K562 (cell line): ENCODE measurements at regions not wholly inside any gene's neighbourhood (a gene's known extent, or its start where the extent isn't known, plus 50 kb on each side); places are given as distances from the start of the nearest gene placed in this dataset.
"Not testable (repeated sequence)": the region's sequence is repeated elsewhere in the genome, so short reads cannot be mapped to it uniquely, and the experiment has no call there.

Experiments
- ATAC-seq: fragments of 200-7000 bp; cut with Tn5 transposase; 3 replicates; pipeline ENCODE4 v1.9.1; 2020; ENCODE audit warnings: moderate library complexity
- BruUV-seq: library from RNA; stranded (reverse); fragments of 400-500 nt; replicated peaks from 2 replicates; lab custom pipeline; 2021; lab: Mats Ljungman, UMichigan
- CTCF ChIA-PET: fragments of 300-600 bp; formaldehyde crosslinking; extraction: SDS; loops from one replicate; lab custom pipeline; 2021; ENCODE audit warnings: low intra/inter-chr PET ratio; lab: Yijun Ruan, JAX
- POLR2A ChIA-PET: fragments of 300-600, 350-650 bp; sonication (Branson Sonifier 250); formaldehyde crosslinking; extraction: SDS; loops from one replicate; lab custom pipeline; 2021; ENCODE audit warnings: antibody characterized with exemption, inconsistent platforms; lab: Yijun Ruan, JAX
- DNase-seq, 4 experiments: peaks; one replicate each; pipeline versions ENCODE4 v3.0.0 to v3.0.0-alpha.2; 2011 to 2018; ENCODE audit warnings: low spot score in 3 of 4, mixed read lengths in 3 of 4; ENCODE audit errors: extremely low read depth in 1 of 4
- FAIRE-seq: peaks from 2 replicates; lab custom pipeline; 2011; peaks lifted over from hg19 to GRCh38; lab: Jason Lieb, UNC
- H2AFZ ChIP-seq: 2 replicates; pipeline ENCODE4 v1.6.0; 2011; ENCODE audit warnings: low read depth, low read length, control low read depth, inconsistent platforms
- H3K27ac ChIP-seq: fragments of 200-600 bp; 3 replicates; pipeline ENCODE4 v1.8.0; 2011; ENCODE audit warnings: low read depth, mild to moderate bottlenecking, control low read depth, inconsistent platforms, low read length, moderate library complexity, mixed read lengths; ENCODE audit errors: extremely low read depth
- H3K27me3 ChIP-seq, 2 experiments: fragments of 300-600 bp in 1 of 2; 2 replicates in 1 of 2; 3 replicates in 1 of 2; pipeline versions ENCODE4 v1.6.0 to v1.8.0; 2011; ENCODE audit warnings: inconsistent platforms in 2 of 2, low read length in 2 of 2, mild to moderate bottlenecking in 1 of 2, mixed read lengths in 1 of 2, moderate library complexity in 1 of 2; ENCODE audit not compliant: control insufficient read depth in 2 of 2, insufficient read depth in 2 of 2
- H3K36me3 ChIP-seq: fragments of 300-600 bp; 3 replicates; pipeline ENCODE4 v1.8.0; 2011; ENCODE audit warnings: mild to moderate bottlenecking, low read length, inconsistent platforms; ENCODE audit not compliant: control insufficient read depth, insufficient read depth
- H3K4me1 ChIP-seq, 2 experiments: fragments of 200-600 bp in 1 of 2; replicated peaks in 1 of 2; 2 replicates in 1 of 2; 3 replicates in 1 of 2; pipeline versions ENCODE4 v1.5.1 to v1.8.0; 2011; ENCODE audit warnings: inconsistent platforms in 2 of 2, low read length in 2 of 2, mild to moderate bottlenecking in 1 of 2, mixed read lengths in 1 of 2, moderate library complexity in 1 of 2; ENCODE audit not compliant: control insufficient read depth in 2 of 2, insufficient read depth in 2 of 2
- H3K4me2 ChIP-seq: 2 replicates; pipeline ENCODE4 v1.6.1; 2011; ENCODE audit warnings: low read length, control low read depth, inconsistent platforms, mixed read lengths; ENCODE audit not compliant: insufficient read depth
- H3K4me3 ChIP-seq: fragments of 200-600 bp; sonication (generic), shearing (Covaris generic); 2 replicates; pipeline ENCODE4 v1.5.1; 2016; ENCODE audit warnings: control low read depth, inconsistent platforms
- H3K79me2 ChIP-seq: fragments of 200-600 bp; 3 replicates; pipeline ENCODE4 v1.8.0; 2011; ENCODE audit warnings: low read length, inconsistent platforms; ENCODE audit not compliant: control insufficient read depth, insufficient read depth
- H3K9ac ChIP-seq, 2 experiments: 2 replicates each; pipeline versions ENCODE4 v1.6.0 to v1.6.1; 2011; ENCODE audit warnings: low read depth in 2 of 2, low read length in 2 of 2, control low read depth in 1 of 2, inconsistent platforms in 1 of 2, mild to moderate bottlenecking in 1 of 2, mixed read lengths in 1 of 2; ENCODE audit not compliant: insufficient read depth in 1 of 2
- H3K9me1 ChIP-seq: one replicate; pipeline ENCODE4 v1.6.0; 2011; ENCODE audit warnings: inconsistent platforms, mild to moderate bottlenecking, low read length, moderate library complexity; ENCODE audit not compliant: control insufficient read depth, insufficient read depth
- H3K9me3 ChIP-seq: replicated peaks from 2 replicates; pipeline ENCODE4 v1.5.1; 2011; ENCODE audit warnings: low read depth, low read length, inconsistent platforms; ENCODE audit not compliant: control insufficient read depth, insufficient read depth
- H4K20me1 ChIP-seq: replicated peaks from 2 replicates; pipeline ENCODE4 v1.6.1; 2011; ENCODE audit warnings: low read length, inconsistent platforms, mixed read lengths; ENCODE audit not compliant: control insufficient read depth, insufficient read depth
- DDX20 ChIP-seq: fragments of 450-650 bp; IDR thresholded peaks from 2 replicates; pipeline ENCODE4 v1.6.1; 2016; ENCODE audit warnings: missing genetic modification characterization, low read depth, mild to moderate bottlenecking, missing compliant biosample characterization, moderate library complexity
- DPF2 ChIP-seq: fragments of 450-650 bp; IDR thresholded peaks from 2 replicates; pipeline ENCODE4 v1.6.1; 2016
- FOXA3 ChIP-seq, 2 experiments: fragments of 450-650 bp in 1 of 2; sonication (generic) in 1 of 2; formaldehyde crosslinking; IDR thresholded peaks in 1 of 2; conservative IDR thresholded peaks in 1 of 2; 2 replicates each; pipeline versions ENCODE4 v1.4.0 to v1.8.0; 2020 to 2022; ENCODE audit warnings: mild to moderate bottlenecking in 2 of 2, missing genetic modification reagents in 1 of 2
- HDAC3 ChIP-seq: fragments of 450-650 bp; IDR thresholded peaks from 2 replicates; pipeline ENCODE4 v1.6.1; 2018; ENCODE audit warnings: borderline replicate concordance, mild to moderate bottlenecking, moderate library complexity; ENCODE audit not compliant: partially characterized antibody
- KDM1A ChIP-seq, 2 experiments: fragments of 450-650 bp; IDR thresholded peaks; 2 replicates each; pipeline ENCODE4 v1.6.1; 2016; ENCODE audit warnings: mild to moderate bottlenecking in 2 of 2
- KLF16 ChIP-seq: IDR thresholded peaks from 2 replicates; pipeline ENCODE4 v1.6.1; 2016; ENCODE audit warnings: antibody characterized with exemption
- MECOM ChIP-seq: fragments of 250-450 bp; sonication (Bioruptor Pico); IDR thresholded peaks from 2 replicates; pipeline ENCODE4 v1.8.0; 2022; ENCODE audit warnings: inconsistent platforms
- MXD1 ChIP-seq: fragments of 250-450 bp; sonication (Bioruptor Pico); IDR thresholded peaks from 2 replicates; pipeline ENCODE4 v1.8.0; 2021; ENCODE audit warnings: borderline replicate concordance, mild to moderate bottlenecking, moderate library complexity; ENCODE audit not compliant: poor library complexity, severe bottlenecking
- NCOR1 ChIP-seq: fragments of 450-650 bp; IDR thresholded peaks from 2 replicates; pipeline ENCODE4 v1.6.1; 2016; ENCODE audit warnings: mild to moderate bottlenecking, moderate library complexity
- NFIC ChIP-seq: fragments of 450-650 bp; IDR thresholded peaks from 2 replicates; pipeline ENCODE4 v1.6.1; 2017; ENCODE audit warnings: mild to moderate bottlenecking, inconsistent platforms
- PYGO2 ChIP-seq: fragments of 450-650 bp; IDR thresholded peaks from 2 replicates; pipeline ENCODE4 v1.6.1; 2016; ENCODE audit warnings: mild to moderate bottlenecking, missing genetic modification characterization, moderate library complexity, missing compliant biosample characterization
- SMAD4 ChIP-seq: fragments of 250-450 bp; sonication (Bioruptor Pico); conservative IDR thresholded peaks from 2 replicates; pipeline ENCODE4 v1.8.0; 2021; ENCODE audit warnings: inconsistent platforms, mild to moderate bottlenecking, moderate library complexity
- TAL1 ChIP-seq: fragments of 450-650 bp; IDR thresholded peaks from 2 replicates; pipeline ENCODE4 v1.6.1; 2016; ENCODE audit warnings: mild to moderate bottlenecking
- TEAD2 ChIP-seq: fragments of 450-650 bp; IDR thresholded peaks from 2 replicates; pipeline ENCODE4 v1.6.1; 2016; ENCODE audit warnings: missing genetic modification characterization, control low read depth, missing compliant biosample characterization
- TFAP4 ChIP-seq: sonication (generic); formaldehyde crosslinking; IDR thresholded peaks from 2 replicates; pipeline ENCODE4 v1.8.0; 2022; ENCODE audit warnings: missing genetic modification reagents, mild to moderate bottlenecking, moderate library complexity, borderline replicate concordance
- ZBTB17 ChIP-seq: fragments of 450-650 bp; formaldehyde crosslinking; IDR thresholded peaks from 2 replicates; pipeline ENCODE4 v1.4.0; 2020; ENCODE audit warnings: mild to moderate bottlenecking
- ZFX ChIP-seq: sonication (generic); formaldehyde crosslinking; IDR thresholded peaks from 2 replicates; pipeline ENCODE4 v1.8.0; 2022; ENCODE audit warnings: mild to moderate bottlenecking, missing genetic modification reagents, moderate library complexity
- ZNF175 ChIP-seq: fragments of 200-800 bp; sonication (Bioruptor generic); IDR thresholded peaks from 2 replicates; pipeline ENCODE4 v1.6.1; 2016; ENCODE audit warnings: low read depth, mild to moderate bottlenecking, missing genetic modification characterization, missing compliant biosample characterization
- ZNF311 ChIP-seq: fragments of 250-450 bp; sonication (Bioruptor Pico); IDR thresholded peaks from 2 replicates; pipeline ENCODE4 v1.4.0; 2020; ENCODE audit warnings: mild to moderate bottlenecking, moderate library complexity
- ZNF41 ChIP-seq: fragments of 250-450 bp; sonication (Bioruptor Pico); conservative IDR thresholded peaks from 2 replicates; pipeline ENCODE4 v1.4.0; 2020; ENCODE audit warnings: mild to moderate bottlenecking
- ZNF79 ChIP-seq: fragments of 250-450 bp; sonication (Bioruptor Pico); IDR thresholded peaks from 2 replicates; pipeline ENCODE4 v1.4.0; 2020; ENCODE audit warnings: low read depth, mild to moderate bottlenecking, moderate library complexity
- WGBS: fragments of 100-300 bp; shearing (Covaris generic); methylation state at CpG from one replicate; pipeline ENCODE4 v1.1.6; 2016; ENCODE audit warnings: low coverage, mixed read lengths; ENCODE audit not compliant: insufficient coverage; ENCODE audit errors: missing lambda C conversion rate; 5-methylcytosine and 5-hydroxymethylcytosine counted together
- in situ Hi-C: fragments of 300-500 bp; cut with MboI; formaldehyde crosslinking; loops from 4 replicates; pipeline ENCODE4 v1.15.0; 2018; ENCODE audit warnings: inconsistent platforms, mixed read lengths
- intact Hi-C: fragments of 100-400 bp; cut with micrococcal nuclease; formaldehyde crosslinking; loops from 2 replicates; pipeline ENCODE4 v1.14.2; 2022

GRCh38 chr9:97232060-97233008, 75.1 kb upstream of the CCDC180 start:
- H3K4me2 ChIP-seq: peak overlapping the region; percentile 18; the same call in 1 of the 2 replicates
- H3K9me3 ChIP-seq, CTCF ChIA-PET, H3K9ac ChIP-seq, H3K4me3 ChIP-seq, H3K9me1 ChIP-seq, H3K27me3 ChIP-seq, BruUV-seq, POLR2A ChIA-PET, H3K36me3 ChIP-seq, H4K20me1 ChIP-seq, in situ Hi-C loops: not testable (repeated sequence)
- intact Hi-C loops: loop anchor here (10.0 kb wide), 1 partner anchor 378 kb away; the partner anchor contains the start of gene ZNF782
- H3K4me1 ChIP-seq: peaks cover 6 to 22% of the 10 kb centered on the region in 2 experiments; a peak in 4 of 5 replicates
- peak overlapping the region; percentile 63; the same call in 1 of the 2 replicates for H2AFZ ChIP-seq
- peak in 1 of 4 experiments; percentile 66 for DNase-seq
- peak; percentile 12; the same call in 2 of the 3 replicates for ATAC-seq
- WGBS: 12% methylated on average over 12 of the region's 13 CpGs
- H3K27ac ChIP-seq: peak overlapping the region; percentile 48; the same call in 2 of the 3 replicates
- FAIRE-seq: peak; percentile 74
- H3K79me2 ChIP-seq: peaks cover 14% of the 10 kb centered on the region; the same call in 2 of the 3 replicates
- TF ChIP-seq TAL1 (peak; percentile 71), HDAC3 (peak; percentile 23), NFIC (peak; percentile 58), ZNF175 (CRISPR knock-in tag) (peak; percentile 23; the same call in 1 of the 2 replicates), NCOR1 (peak; percentile 74; the same call in 1 of the 2 replicates), ZNF41 (peak; percentile 76; the same call in 1 of the 2 replicates), TEAD2 (peak; percentile 83), ZNF311 (CRISPR knock-in tag) (peak; percentile 87), TFAP4 (CRISPR knock-in tag) (peak; percentile 33; the same call in 1 of the 2 replicates), ZFX (peak; percentile 43), ZNF79 (CRISPR knock-in tag) (0 out of 2 replicates have a peak, but pooled peaks have one; percentile 7), MECOM (CRISPR knock-in tag) (0 out of 2 replicates have a peak, but pooled peaks have one; percentile 22), SMAD4 (CRISPR knock-in tag) (peak; percentile 92), PYGO2 (tag) (peak; percentile 64; the same call in 1 of the 2 replicates), KDM1A (IDR thresholded peaks at IDR 0.05) (peak; percentile 50 to 64; a peak in 3 of 4 replicates), MXD1 (CRISPR knock-in tag) (peak; percentile 13), ZBTB17 (CRISPR knock-in tag) (0 out of 2 replicates have a peak, but pooled peaks have one; percentile 58), DPF2 (peak; percentile 31; the same call in 1 of the 2 replicates), FOXA3 (CRISPR knock-in tag; conservative IDR thresholded peaks at IDR 0.05 in 1 of 2, IDR thresholded peaks at IDR 0.05 in 1 of 2) (peak in 1 of 2 experiments; percentile 98; a peak in 3 of 4 replicates), DDX20 (tag) (peak; percentile 75), KLF16 (peak; percentile 72; the same call in 1 of the 2 replicates)
